PC-3 (cell line): ENCODE measurements at regions not wholly inside any gene's neighbourhood (a gene's known extent, or its start where the extent isn't known, plus 50 kb on each side); places are given as distances from the start of the nearest gene placed in this dataset.

Source experiments
- EZH2 ChIP-seq: fragments of 300-600 bp; sonication (generic); IDR thresholded peaks from one replicate; pipeline ENCODE4 v1.6.1; 2017; ENCODE audit warnings: antibody characterized with exemption, mild to moderate bottlenecking, low read length; ENCODE audit not compliant: unreplicated experiment
- EZH2phosphoT487 ChIP-seq: fragments of 300-600 bp; sonication (generic); IDR thresholded peaks from 2 replicates; pipeline ENCODE4 v1.6.1; 2018; ENCODE audit warnings: mild to moderate bottlenecking, antibody characterized with exemption, low read length, borderline replicate concordance
- TF ChIP-seq, protein P1 (sequence below): fragments of 300-600 bp; sonication (generic); conservative IDR thresholded peaks from 2 replicates; pipeline ENCODE4 v1.5.1; 2017; ENCODE audit warnings: antibody characterized with exemption, low read depth, mild to moderate bottlenecking, low read length

DNA sequence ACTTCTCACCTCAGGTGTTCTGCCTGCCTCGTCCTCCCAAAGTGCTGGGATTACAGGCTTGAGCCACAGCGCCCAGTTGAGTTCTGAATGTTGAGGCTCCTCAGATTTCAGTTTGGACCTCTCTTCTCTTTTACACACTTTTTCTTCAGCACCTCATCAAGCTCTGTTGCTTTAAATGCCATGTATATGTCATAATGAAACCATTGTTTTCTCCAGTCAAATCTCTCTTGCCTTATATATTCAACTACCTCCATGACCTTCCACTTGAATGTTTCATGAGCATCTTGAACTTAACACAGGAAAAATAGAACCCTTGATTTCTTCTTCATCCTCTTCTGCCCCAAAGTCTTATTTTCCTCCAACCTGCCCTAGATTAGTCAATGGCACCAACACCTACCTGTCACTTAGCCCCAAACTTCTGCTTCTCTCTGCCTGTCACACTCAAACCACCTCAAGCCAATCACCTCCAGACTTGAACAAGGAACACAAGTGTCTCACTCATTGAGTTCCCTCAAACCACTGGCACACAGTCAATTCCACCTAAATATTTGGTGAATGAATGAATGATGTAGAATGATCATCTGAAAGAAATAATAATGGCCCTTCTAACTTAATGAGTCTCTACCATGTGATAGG is 161.0 kb upstream of the SGK1 start:
- TF ChIP-seq EZH2 (no peak), EZH2phosphoT487 (no peak)
- TF ChIP-seq, protein P1, sequence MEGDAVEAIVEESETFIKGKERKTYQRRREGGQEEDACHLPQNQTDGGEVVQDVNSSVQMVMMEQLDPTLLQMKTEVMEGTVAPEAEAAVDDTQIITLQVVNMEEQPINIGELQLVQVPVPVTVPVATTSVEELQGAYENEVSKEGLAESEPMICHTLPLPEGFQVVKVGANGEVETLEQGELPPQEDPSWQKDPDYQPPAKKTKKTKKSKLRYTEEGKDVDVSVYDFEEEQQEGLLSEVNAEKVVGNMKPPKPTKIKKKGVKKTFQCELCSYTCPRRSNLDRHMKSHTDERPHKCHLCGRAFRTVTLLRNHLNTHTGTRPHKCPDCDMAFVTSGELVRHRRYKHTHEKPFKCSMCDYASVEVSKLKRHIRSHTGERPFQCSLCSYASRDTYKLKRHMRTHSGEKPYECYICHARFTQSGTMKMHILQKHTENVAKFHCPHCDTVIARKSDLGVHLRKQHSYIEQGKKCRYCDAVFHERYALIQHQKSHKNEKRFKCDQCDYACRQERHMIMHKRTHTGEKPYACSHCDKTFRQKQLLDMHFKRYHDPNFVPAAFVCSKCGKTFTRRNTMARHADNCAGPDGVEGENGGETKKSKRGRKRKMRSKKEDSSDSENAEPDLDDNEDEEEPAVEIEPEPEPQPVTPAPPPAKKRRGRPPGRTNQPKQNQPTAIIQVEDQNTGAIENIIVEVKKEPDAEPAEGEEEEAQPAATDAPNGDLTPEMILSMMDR = no peak
